Stimulated activated CD4-positive, alpha-beta T cell treated with anti-CD3 and anti-CD28 coated beads, Interleukin-12 subunit alpha, Interleukin-12 subunit beta, amount 100 ng/mL, for 4 hours (primary cell): ENCODE measurements at regions not wholly inside any gene's neighbourhood (a gene's known extent, or its start where the extent isn't known, plus 50 kb on each side); places are given as distances from the start of the nearest gene placed in this dataset.
"Not testable (repeated sequence)": the region's sequence is repeated elsewhere in the genome, so short reads cannot be mapped to it uniquely, and the experiment has no call there.

Experiments
- DNase-seq: peaks from one replicate; pipeline ENCODE4 v3.0.0-alpha.2; 2020

GRCh38 chr5:108696951-108697715 is 50.6 kb upstream of the FER start:
- no peak for DNase-seq

GRCh38 chr5:108696407-108696806 is 51.3 kb upstream of the FER start:
- no peak for DNase-seq

GRCh38 chr5:108688485-108688884 is 59.2 kb upstream of the FER start:
- DNase-seq, result no peak

GRCh38 chr5:108687595-108688200 is 60.0 kb upstream of the FER start:
- DNase-seq, result no peak

- DNase-seq, result no peak
Observed at GRCh38 chr5:108686676-108687075, 61.0 kb upstream of the FER start.

GRCh38 chr5:108685448-108686216 is 62.1 kb upstream of the FER start:
- not testable (repeated sequence) for DNase-seq

GRCh38 chr5:108681079-108681921 is 66.4 kb upstream of the FER start:
- no peak for DNase-seq

- no peak for DNase-seq
Observed at GRCh38 chr5:108678091-108678490, 69.6 kb upstream of the FER start.

- no peak for DNase-seq
Observed at GRCh38 chr5:108675736-108676135, 72.0 kb upstream of the FER start.

GRCh38 chr5:108672639-108673038 is 75.1 kb upstream of the FER start:
- no peak for DNase-seq

- DNase-seq, result no peak
Observed at GRCh38 chr5:108670591-108671289, 77.0 kb upstream of the FER start.

GRCh38 chr5:108669462-108669861 is 78.2 kb upstream of the FER start:
- no peak for DNase-seq

GRCh38 chr5:108661590-108662219 is 86.0 kb upstream of the FER start:
- DNase-seq, result no peak

GRCh38 chr5:108661024-108661423 is 86.7 kb upstream of the FER start:
- no peak for DNase-seq

GRCh38 chr5:108660291-108660690 is 87.4 kb upstream of the FER start:
- no peak for DNase-seq

- no peak for DNase-seq
Observed at GRCh38 chr5:108659531-108659930, 88.2 kb upstream of the FER start.

GRCh38 chr5:108655750-108656450 is 91.8 kb upstream of the FER start:
- no peak for DNase-seq

- no peak for DNase-seq
Observed at GRCh38 chr5:108654051-108654450, 93.6 kb upstream of the FER start.

GRCh38 chr5:108653201-108653600 is 94.5 kb upstream of the FER start:
- DNase-seq, result no peak

GRCh38 chr5:108650997-108651396 is 96.7 kb upstream of the FER start:
- no peak for DNase-seq

GRCh38 chr5:108649646-108650045 is 98.1 kb upstream of the FER start:
- DNase-seq, result no peak
